Nephron progenitor cell (in vitro differentiated cells): ENCODE measurements at regions not wholly inside any gene's neighbourhood (a gene's known extent, or its start where the extent isn't known, plus 50 kb on each side); places are given as distances from the start of the nearest gene placed in this dataset.
"Not testable (repeated sequence)": the region's sequence is repeated elsewhere in the genome, so short reads cannot be mapped to it uniquely, and the experiment has no call there.

ENCODE experiments used
- DNase-seq: peaks from one replicate; pipeline ENCODE4 v3.0.0; 2021
- H3K27ac Mint-ChIP-seq: 2 replicates; pipeline ENCODE4 v1.8.0; 2021; ENCODE audit warnings: mild to moderate bottlenecking, moderate library complexity, mixed read lengths
- H3K27me3 Mint-ChIP-seq: 2 replicates; pipeline ENCODE4 v1.8.0; 2021; ENCODE audit warnings: mild to moderate bottlenecking, low read depth, mixed read lengths; ENCODE audit not compliant: poor library complexity
- H3K36me3 Mint-ChIP-seq: 2 replicates; pipeline ENCODE4 v1.8.0; 2021; ENCODE audit warnings: low read depth, mixed read lengths
- H3K4me1 Mint-ChIP-seq: 2 replicates; pipeline ENCODE4 v1.8.0; 2021; ENCODE audit warnings: mixed read lengths
- H3K4me3 Mint-ChIP-seq: 2 replicates; pipeline ENCODE4 v1.8.0; 2021; ENCODE audit warnings: mild to moderate bottlenecking, moderate library complexity, mixed read lengths
- H3K9me3 Mint-ChIP-seq: 2 replicates; pipeline ENCODE4 v1.8.0; 2021; ENCODE audit warnings: mild to moderate bottlenecking, moderate library complexity, mixed read lengths
- TF ChIP-seq, protein P1 (sequence below): fragments of 200-600 bp; sonication (generic); IDR thresholded peaks from 2 replicates; pipeline ENCODE4 v1.5.0; 2021; ENCODE audit warnings: antibody characterized with exemption

DNA sequence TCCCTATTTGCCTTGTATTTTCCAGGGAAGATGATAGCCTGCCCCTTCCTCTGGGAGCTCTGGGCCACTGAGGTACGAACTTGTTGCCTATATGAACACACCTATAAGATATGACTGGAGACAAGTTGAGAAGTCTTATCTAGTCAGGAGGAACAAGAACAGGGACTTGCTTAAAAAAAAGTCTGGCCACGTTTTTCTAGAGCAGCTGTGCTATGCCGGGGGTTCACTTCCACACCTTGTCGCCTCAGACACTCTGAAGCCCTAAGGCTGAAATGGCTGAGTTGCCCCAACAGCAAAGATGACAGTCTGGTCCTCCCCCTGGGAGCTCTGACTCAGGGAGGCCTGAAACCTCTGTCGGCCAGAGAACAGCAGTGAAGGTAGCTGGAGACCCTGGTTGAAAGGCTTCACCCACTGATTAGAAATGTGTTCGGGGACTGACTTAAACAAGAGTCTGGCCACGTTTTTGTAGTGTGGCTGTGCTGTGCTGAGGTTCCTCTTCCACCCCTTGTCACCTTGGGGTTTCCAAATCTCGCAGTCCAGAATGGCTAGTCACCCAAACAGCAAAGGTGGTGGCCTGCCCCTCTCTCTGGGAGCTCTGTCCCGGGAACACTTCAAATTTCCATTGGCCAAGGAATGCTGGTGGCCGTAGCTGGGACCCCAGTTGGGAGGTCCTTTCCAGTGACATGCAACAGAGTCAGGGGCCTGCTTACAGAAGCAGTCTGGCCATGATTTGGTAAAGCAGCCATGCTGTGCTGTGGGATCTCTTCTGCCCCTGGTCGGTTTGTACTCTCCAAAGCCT is 225.5 kb downstream of the CWH43 start:
- H3K27me3 Mint-ChIP-seq, H3K27ac Mint-ChIP-seq, H3K4me3 Mint-ChIP-seq, H3K4me1 Mint-ChIP-seq, H3K36me3 Mint-ChIP-seq, DNase-seq: not testable (repeated sequence)
- H3K9me3 Mint-ChIP-seq = peaks cover 76% of the 10 kb centered on the region

DNA sequence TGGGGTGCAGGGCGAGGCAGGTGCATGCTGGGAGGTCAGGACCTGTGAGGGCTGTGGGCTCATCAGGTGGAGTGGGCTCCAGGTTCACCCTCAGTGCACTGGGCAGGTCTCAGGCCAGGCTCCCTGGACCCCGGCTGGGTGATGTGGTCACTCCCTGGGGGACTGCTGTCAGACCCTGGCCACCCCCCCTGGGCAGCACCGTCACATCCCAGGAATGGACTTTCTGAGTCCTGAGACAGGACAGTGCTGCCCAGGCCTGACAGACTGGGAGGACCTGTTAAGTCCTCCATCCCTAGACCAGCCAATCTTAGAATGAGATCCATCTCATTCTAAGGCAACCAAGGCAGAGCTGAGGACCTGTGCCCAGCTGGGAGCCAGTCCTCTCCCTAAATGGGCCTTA is 227.2 kb downstream of the CWH43 start:
- H3K4me1 Mint-ChIP-seq, H3K4me3 Mint-ChIP-seq, H3K27me3 Mint-ChIP-seq, H3K27ac Mint-ChIP-seq, H3K36me3 Mint-ChIP-seq, DNase-seq: not testable (repeated sequence)
- peaks cover 87% of the 10 kb centered on the region for H3K9me3 Mint-ChIP-seq

DNA sequence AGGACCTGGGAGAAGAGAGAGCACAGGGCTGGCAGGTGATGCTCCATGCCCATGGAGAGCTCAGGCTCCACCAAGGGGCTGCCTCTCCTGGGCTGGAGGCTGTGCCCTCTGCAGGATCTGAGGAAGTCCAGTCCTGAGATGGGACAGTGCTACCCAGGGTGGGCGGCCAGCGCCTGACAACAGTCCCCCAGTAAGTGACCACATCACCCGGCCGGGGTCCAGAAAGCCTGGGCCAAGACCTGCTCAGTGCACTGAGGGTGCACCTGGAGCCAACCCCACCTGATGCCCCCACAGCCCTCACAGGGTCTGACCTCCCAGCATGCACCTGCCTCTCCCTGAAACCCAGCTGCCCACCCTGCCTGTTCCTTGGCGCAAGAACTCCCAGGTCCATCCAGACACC is 227.7 kb downstream of the CWH43 start:
- peaks cover 89% of the 10 kb centered on the region for H3K9me3 Mint-ChIP-seq
- H3K4me3 Mint-ChIP-seq, H3K27ac Mint-ChIP-seq, DNase-seq, H3K36me3 Mint-ChIP-seq, H3K4me1 Mint-ChIP-seq, H3K27me3 Mint-ChIP-seq: not testable (repeated sequence)

DNA sequence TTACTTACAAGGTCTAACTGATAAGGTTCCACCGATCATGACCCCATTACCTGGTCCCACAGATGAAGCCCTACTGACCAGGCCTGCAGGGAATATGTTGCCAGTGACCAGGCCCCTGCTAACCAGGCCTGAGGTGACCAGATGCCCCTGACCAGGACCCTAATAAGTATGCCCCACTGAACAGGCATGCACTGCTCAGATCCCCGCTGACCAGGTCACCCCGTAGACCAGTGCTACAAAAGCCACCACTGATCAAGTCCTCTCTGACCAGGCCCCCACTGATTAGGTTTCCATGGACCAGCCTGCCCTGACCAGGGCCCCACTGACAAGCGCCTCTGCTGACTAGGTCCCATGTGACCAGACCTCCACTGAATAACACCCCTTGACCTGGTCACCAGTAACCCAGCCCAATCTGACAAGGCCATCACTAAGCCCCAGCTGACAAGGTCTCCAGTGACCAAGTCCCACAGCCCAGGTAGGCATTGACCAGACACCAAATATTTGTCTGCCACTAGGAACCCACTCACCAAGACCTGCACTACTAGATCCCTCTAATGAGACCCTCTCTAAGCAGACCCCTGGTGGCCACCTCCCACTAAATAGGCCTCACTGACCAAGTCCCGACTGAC is 228.5 kb downstream of the CWH43 start:
- H3K27me3 Mint-ChIP-seq, H3K4me3 Mint-ChIP-seq, DNase-seq, H3K27ac Mint-ChIP-seq, H3K36me3 Mint-ChIP-seq, H3K4me1 Mint-ChIP-seq: not testable (repeated sequence)
- H3K9me3 Mint-ChIP-seq = peaks cover 91% of the 10 kb centered on the region

DNA sequence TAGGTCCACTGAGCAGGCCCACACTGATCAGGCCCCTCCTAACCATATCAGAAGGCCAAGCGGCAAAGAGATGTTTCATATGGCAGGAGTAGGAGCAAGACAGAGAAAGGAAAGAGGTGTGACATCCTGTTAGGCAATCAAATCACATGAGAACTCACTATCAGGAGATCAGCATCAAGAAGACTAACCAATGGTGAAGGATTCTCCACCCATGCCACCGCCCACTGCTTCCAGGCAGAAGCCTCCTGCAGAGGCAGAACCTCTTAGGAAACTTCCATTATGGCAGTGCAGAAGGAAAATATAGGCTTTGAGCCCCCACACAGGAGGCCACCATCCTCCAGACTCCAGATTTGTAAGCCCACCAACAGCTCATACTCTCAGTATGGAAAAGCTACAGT is 229.0 kb downstream of the CWH43 start:
- H3K4me1 Mint-ChIP-seq, H3K27me3 Mint-ChIP-seq, H3K27ac Mint-ChIP-seq, H3K4me3 Mint-ChIP-seq, H3K36me3 Mint-ChIP-seq, DNase-seq: not testable (repeated sequence)
- peaks cover 91% of the 10 kb centered on the region for H3K9me3 Mint-ChIP-seq

DNA sequence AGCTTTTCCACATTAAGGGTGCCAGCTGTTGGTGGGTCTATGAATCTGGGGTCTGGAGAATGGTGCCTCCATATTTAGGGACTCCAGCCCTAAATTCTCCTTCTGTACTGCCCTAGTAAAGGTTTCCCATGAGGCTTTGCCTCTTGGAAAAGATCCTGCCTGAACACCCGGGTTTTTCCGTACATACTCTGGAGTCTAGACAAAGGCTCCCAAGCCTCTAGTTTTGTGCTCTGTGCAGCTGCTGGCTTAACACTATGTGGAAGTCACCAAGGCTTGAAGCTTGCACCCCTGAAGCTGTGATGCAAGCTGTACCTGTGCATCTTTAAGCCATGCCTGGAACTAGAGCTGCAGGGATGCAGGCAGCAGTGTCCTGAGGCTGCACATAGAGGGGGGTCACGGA is 230.5 kb downstream of the CWH43 start:
- H3K4me3 Mint-ChIP-seq, DNase-seq, H3K27ac Mint-ChIP-seq, H3K4me1 Mint-ChIP-seq, H3K27me3 Mint-ChIP-seq, H3K36me3 Mint-ChIP-seq: not testable (repeated sequence)
- peaks cover 98% of the 10 kb centered on the region for H3K9me3 Mint-ChIP-seq

DNA sequence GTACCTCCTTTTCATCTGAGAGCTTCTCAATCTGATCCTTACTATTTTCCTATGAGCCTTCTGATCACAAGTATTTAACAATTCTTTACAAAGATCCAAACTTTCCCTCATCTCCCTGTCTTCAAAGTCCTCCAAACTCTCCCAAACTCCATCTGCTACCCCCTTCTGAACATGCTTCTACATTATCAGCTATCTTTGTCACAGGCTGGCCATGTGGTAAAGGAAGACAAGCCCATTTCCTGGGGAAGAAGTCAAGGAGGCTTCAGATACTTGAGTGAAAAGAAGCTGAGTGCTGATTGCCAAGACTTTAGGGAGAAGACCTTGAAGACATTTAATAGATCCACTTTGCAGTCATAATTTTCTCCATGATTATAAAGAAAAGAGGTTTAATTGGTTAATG is 231.4 kb downstream of the CWH43 start:
- Mint-ChIP-seq H3K9me3 (peaks cover 98% of the 10 kb centered on the region), H3K27ac (no peak overlapping the region), H3K36me3 (peaks cover 5% of the 10 kb centered on the region), H3K27me3 (no peaks in the 10 kb centered on the region), H3K4me3 (no peak overlapping the region), H3K4me1 (no peaks in the 10 kb centered on the region)
- TF ChIP-seq, protein P1, sequence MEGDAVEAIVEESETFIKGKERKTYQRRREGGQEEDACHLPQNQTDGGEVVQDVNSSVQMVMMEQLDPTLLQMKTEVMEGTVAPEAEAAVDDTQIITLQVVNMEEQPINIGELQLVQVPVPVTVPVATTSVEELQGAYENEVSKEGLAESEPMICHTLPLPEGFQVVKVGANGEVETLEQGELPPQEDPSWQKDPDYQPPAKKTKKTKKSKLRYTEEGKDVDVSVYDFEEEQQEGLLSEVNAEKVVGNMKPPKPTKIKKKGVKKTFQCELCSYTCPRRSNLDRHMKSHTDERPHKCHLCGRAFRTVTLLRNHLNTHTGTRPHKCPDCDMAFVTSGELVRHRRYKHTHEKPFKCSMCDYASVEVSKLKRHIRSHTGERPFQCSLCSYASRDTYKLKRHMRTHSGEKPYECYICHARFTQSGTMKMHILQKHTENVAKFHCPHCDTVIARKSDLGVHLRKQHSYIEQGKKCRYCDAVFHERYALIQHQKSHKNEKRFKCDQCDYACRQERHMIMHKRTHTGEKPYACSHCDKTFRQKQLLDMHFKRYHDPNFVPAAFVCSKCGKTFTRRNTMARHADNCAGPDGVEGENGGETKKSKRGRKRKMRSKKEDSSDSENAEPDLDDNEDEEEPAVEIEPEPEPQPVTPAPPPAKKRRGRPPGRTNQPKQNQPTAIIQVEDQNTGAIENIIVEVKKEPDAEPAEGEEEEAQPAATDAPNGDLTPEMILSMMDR = no peak
- no peak for DNase-seq

DNA sequence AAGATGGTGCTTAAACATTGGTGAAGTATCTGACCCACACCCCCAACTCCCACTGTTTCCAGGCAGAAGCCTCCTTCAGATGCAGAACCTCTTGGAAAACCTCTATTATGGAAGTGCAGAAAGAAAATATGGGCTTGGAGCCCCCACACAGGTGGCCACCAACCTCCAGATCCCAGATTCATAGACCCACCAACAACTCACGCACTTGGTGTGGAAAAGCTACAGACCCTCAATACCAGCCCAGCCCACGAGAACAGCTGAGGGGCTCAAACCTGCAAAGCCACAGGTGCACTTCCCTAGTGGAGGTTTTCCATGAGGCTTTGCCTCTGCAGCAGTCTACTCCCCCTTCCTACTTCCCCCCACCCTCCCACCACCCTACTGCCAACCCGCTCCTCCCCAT is 232.0 kb downstream of the CWH43 start:
- H3K9me3 Mint-ChIP-seq = peaks cover 98% of the 10 kb centered on the region
- not testable (repeated sequence) for H3K27ac Mint-ChIP-seq, H3K27me3 Mint-ChIP-seq, H3K4me1 Mint-ChIP-seq, H3K4me3 Mint-ChIP-seq, H3K36me3 Mint-ChIP-seq, DNase-seq

DNA sequence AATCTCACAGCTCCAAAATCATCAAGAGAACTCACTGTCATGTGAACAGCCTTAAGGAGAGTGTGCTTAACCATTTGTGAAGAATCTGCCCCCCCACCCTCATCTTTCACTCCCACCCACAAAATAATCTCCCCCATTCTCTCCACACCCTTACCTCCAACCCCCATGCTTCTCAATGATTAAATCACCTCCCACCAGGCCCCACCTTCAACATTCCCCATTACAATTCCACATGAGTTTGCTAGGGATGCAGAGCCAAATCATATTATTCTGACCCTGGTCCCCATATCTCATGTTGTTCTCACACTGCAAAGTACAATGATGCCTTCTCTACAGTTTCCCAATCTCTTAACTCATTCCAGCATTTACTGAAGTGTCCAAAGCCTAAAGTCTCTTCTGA is 232.9 kb downstream of the CWH43 start:
- not testable (repeated sequence) for H3K4me3 Mint-ChIP-seq, H3K27ac Mint-ChIP-seq, H3K36me3 Mint-ChIP-seq, H3K27me3 Mint-ChIP-seq, H3K4me1 Mint-ChIP-seq, DNase-seq
- peaks cover 96% of the 10 kb centered on the region for H3K9me3 Mint-ChIP-seq

DNA sequence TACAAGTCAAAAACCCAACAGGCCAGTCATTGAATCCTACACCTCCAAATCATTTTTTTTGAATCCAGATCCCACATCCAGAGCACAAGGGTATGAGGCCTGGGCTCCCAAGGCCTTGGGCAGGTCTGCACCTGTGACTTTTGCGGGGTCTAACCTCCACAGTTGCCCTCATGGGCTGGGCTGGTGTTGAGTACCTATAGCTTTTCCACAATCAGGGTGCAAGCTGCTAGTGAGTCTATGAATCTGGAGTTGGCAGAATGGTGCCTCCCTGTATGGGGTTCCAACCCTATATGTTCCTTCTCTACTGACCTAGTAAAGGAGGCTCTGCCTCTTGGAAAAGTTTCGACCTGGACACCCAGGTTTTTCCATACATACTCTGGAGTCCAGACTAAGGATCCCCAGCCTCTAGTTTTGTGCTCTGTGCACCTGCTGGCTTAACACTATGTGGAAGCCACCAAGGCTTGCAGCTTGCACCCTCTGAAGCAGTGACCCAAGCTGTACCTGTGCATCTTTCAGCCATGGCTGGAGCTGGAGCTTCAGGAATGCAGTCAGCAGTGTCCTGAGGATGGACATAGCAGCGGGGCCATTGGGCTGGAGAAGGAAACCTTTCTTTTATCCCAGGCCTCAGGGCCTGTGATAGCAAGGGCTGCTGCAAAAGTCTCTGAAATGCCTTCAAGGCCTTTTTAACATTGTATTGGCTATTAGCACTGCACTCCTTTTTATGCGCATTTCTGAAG is 233.6 kb downstream of the CWH43 start:
- H3K36me3 Mint-ChIP-seq, H3K4me1 Mint-ChIP-seq, H3K4me3 Mint-ChIP-seq, H3K27me3 Mint-ChIP-seq, H3K27ac Mint-ChIP-seq, DNase-seq: not testable (repeated sequence)
- H3K9me3 Mint-ChIP-seq = peaks cover 93% of the 10 kb centered on the region
